GM18867 (cell line): ENCODE measurements at regions not wholly inside any gene's neighbourhood (a gene's known extent, or its start where the extent isn't known, plus 50 kb on each side); places are given as distances from the start of the nearest gene placed in this dataset.
"Not testable (repeated sequence)": the region's sequence is repeated elsewhere in the genome, so short reads cannot be mapped to it uniquely, and the experiment has no call there.

ENCODE experiments used
- ATAC-seq: cut with Tn5 transposase; IDR thresholded peaks from one replicate; pipeline ENCODE4 v1.9.1; 2021; ENCODE audit warnings: mild to moderate bottlenecking, moderate library complexity; ENCODE audit not compliant: unreplicated experiment

DNA sequence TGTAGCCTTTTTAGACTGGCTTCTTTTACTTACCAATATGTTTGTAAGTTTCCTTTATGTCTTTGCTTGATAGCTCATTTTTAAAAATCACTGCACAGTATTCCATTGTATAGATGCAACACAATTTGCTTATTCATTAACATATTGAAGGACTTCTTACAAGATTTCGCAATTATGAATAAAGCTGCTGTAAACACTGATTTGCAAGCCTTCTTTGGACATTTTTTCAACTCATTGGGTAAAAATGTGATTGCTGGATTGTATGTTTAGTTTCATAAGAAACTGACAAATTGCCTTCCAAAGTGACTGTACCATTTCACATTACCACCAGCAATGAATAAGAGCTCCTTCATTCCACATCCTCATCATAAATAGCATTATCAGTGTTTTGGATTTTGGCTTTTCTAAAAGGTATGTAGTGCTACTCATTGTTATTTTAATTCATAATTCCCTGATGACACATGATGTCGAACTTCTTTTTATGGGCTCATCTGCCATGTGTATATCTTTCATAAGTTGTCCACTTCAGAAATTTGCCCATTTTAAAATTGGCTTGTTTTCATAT is 80.7 kb downstream of the TFAP2B start:
- no peak for ATAC-seq

- no peak for ATAC-seq
Observed at GRCh38 chr6:50902260-50902659, 83.6 kb downstream of the TFAP2B start.

DNA sequence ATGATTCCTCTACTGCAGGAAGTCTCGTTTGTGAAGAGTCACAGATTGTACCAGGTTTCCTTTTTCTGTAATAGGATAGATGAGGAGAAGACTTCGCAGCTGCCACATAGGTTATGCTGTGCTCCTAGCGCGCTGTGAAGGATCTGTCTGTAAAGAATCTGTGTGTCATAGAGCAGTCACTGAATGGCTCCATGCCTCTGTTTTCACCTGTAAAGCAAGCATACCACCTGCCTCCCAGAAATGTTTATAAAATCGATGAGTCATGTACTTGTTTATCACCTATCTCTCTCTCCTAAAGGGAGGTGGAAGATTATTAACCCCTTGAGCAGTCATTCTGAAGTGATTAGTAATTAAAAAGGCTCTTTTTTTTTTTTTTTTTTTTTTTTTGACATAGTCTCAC is 86.6 kb downstream of the TFAP2B start:
- ATAC-seq = no peak

GRCh38 chr6:50907565-50907964 is 88.9 kb downstream of the TFAP2B start:
- ATAC-seq = no peak

- ATAC-seq = no peak
Observed at GRCh38 chr6:50913105-50913770, 94.6 kb downstream of the TFAP2B start.

- ATAC-seq = not testable (repeated sequence)
Observed at GRCh38 chr6:50921378-50921777, 102.7 kb downstream of the TFAP2B start.

GRCh38 chr6:50921968-50922367 is 103.3 kb downstream of the TFAP2B start:
- no peak for ATAC-seq

GRCh38 chr6:50922579-50923525 is 104.2 kb downstream of the TFAP2B start:
- ATAC-seq = no peak

DNA sequence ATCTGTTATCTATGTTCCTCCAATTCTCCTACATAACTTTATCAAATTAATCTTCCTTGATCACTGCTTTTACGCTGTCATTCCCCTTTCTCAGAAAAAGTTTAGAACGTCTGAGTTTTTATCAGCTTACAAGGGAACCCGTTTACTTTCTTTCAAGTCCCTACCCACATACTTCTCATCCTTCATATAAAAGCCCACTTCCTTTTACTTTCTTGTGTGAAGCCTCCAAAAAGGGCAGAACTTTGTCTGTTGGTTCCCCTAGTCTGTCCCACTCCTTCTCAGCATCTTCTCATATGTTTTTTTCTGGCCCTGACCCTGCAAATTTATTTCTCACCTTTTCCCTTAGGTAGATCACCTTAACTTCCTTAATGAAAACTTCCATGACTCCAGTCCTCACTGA is 106.1 kb downstream of the TFAP2B start:
- no peak for ATAC-seq

DNA sequence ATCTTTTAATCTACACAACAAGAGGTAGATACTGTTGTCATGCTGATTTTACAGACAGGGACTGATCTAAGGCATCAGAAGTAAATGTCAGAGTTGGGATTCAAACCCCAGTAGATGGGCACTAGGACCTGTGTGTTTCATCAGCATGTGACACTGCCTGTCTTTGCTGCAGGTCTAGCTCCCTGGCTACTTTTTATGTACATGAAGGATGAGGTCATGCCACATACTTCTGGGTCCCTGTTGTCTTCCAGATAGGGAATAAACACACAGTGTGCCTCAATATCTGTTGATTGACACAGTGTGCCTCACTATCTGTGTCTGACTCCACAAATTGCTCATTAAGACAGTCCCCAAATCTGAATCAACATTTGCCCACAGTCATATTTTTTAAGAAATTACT is 106.9 kb downstream of the TFAP2B start:
- ATAC-seq = no peak

GRCh38 chr6:50925981-50926380 is 107.3 kb downstream of the TFAP2B start:
- ATAC-seq = no peak

DNA sequence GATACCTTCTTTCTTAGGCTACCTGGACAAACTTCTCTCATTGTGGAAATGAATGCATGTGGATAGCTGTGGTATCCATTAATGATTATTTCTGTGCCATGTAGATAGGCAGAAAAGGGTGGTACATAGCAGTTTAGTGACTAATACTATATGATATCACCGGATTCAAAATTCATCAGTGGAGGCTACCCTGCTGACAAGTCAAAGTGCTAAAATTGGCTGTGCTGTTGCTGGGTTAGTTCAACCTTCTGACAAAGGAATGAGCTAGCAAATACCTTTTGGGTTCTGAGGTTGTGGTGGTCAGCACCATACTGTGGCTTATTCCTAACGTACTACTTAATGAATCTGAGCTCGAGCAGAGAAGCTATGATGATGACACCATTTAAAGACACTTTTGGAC is 109.1 kb downstream of the TFAP2B start:
- no peak for ATAC-seq

DNA sequence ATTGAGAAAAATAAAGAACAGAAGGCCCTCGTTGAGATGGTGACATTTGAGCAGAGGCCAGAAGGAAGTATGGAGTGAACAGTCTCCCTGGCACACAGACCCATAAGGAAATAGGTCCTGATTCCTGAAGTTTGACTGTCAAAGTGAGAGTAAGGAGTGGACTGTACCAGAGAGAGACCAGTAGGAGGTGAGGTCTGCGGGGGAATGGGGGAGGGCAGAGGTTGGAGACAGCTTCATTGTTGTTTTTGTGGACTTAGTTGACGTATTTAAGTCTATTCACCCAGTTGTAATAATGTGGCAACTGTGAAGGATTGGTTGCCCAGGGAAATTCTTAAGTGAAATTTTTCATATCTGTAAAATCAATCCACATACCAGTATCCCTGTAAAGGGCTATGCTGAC is 110.7 kb downstream of the TFAP2B start:
- ATAC-seq = no peak

DNA sequence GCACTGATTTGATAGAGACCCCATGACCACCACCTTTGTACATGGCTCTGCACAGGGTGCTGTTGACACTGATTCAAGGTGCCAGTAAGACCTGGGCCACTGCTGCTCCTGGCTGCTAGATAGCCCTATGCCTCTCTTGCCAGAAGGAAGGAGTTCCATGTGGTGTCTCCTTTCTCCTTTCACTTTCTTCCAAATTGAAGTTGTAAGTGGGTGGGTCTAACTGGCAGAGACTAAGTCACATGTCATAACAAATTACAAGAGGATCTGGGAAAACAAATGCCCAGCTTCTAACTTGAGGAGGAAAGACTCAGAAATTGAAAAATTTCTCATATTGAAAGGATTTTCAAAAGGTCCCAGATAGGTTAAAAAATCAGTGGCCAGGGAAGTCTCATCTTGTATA is 116.8 kb downstream of the TFAP2B start:
- no peak for ATAC-seq

- ATAC-seq = no peak
Observed at GRCh38 chr6:50936277-50936681, 117.6 kb downstream of the TFAP2B start.

DNA sequence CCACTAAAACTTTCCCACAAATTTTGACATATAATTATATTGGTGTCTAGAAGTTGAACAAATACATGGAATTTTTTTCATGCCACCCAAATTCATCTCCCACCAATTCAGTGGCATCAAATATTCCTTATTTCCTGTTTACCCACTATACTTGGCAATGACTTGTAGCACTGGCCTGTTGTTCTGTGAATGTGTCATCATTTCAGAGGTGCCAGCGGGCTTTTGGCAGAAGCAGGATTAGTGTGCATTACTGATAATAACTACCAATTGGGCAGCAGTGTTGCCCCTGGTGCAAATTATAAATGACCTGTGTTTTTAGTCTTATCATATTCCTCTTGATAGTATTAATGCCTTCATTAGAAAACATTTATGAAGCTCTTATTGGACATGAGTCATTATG is 121.3 kb downstream of the TFAP2B start:
- no peak for ATAC-seq

- no peak for ATAC-seq
Observed at GRCh38 chr6:50945789-50946188, 127.1 kb downstream of the TFAP2B start.

DNA sequence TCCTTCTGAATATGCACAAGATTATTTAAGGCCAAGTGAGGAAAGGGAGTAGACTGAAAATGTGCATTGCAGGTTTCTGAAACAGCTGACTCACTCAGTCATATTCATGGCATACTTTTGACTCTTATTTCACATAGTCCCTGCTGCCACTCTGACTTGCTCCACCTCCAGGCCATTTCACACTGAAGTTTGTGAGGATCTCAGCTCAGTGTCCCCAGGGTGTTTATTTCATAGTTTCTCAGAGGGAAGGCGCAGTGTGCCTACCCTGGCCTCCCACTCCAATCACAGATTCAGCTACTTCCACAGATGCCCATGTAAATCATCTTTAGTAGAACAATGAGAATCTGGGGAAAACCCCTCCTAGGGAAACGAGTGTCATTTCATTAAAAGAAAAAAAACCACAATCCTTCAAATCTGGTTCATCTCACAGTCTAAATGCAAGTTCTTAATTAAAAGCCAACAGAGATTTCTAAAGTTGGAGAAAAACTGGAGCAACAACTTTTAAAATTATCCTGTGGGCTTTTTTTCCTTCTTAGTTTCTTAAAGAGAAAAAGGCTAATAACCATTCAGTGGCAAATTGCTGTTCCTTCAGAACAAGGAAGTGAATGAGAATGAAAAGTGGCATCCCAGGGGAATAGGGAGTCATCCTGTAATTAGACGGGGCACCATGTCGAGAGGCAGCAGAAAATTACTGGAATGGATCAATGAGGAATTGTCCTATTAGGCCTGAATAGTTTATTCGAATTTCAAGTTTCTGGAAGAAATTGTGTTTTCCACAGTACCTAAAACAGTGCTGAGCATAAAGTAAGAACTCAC is 133.6 kb downstream of the TFAP2B start:
- ATAC-seq = no peak

DNA sequence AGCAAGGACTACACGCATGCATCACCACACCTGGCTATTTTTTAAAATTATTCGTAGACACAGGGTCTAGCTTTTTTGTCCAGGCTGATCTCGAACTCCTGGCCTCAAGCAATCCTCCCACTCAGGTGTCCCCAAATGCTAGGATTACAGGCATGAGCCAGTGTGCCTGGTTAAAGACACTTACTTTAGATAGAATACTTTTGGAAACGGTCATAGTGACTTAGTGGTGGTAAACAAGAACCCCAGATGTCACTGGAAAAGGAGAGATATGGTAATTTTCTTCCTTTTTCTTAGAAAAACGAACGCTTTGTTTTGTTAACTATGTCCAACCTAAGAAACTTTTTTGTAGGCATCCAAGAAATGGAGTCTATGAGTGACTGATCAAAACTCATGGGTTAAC is 137.3 kb downstream of the TFAP2B start:
- no peak for ATAC-seq

DNA sequence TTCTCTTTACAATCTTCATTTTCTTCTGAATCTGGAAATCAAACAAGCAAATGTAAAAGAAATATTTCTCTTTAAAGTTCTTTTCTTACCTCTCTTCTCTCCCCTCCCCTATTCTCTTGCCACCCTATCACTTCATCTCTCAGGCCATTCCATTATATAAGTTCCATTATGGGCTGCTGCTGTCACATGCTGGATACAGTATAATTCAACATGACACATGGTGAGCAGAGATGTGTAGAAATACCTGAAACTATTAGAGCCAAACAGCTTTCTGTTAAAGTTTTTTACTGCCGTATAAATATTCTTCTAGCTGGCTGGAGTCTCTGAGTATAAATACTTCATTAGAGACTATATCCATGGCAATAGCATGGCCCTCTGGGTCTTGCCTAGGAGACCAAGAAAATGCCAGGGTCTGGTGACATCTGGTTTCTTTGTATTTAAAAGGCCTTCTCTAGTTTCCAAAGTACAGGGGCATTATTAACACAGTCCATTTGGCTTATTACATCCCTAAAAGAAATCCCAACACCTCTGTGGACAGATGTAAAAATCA is 139.6 kb downstream of the TFAP2B start:
- ATAC-seq = no peak
